Bone marrow (tissue), 2 donors: ENCODE measurements at regions not wholly inside any gene's neighbourhood (a gene's known extent, or its start where the extent isn't known, plus 50 kb on each side); places are given as distances from the start of the nearest gene placed in this dataset.

ENCODE experiments used
- DNase-seq, 2 donors: peaks; one replicate each; lab custom pipeline; 2025; lab: John Stamatoyannopoulos, UW

DNA sequence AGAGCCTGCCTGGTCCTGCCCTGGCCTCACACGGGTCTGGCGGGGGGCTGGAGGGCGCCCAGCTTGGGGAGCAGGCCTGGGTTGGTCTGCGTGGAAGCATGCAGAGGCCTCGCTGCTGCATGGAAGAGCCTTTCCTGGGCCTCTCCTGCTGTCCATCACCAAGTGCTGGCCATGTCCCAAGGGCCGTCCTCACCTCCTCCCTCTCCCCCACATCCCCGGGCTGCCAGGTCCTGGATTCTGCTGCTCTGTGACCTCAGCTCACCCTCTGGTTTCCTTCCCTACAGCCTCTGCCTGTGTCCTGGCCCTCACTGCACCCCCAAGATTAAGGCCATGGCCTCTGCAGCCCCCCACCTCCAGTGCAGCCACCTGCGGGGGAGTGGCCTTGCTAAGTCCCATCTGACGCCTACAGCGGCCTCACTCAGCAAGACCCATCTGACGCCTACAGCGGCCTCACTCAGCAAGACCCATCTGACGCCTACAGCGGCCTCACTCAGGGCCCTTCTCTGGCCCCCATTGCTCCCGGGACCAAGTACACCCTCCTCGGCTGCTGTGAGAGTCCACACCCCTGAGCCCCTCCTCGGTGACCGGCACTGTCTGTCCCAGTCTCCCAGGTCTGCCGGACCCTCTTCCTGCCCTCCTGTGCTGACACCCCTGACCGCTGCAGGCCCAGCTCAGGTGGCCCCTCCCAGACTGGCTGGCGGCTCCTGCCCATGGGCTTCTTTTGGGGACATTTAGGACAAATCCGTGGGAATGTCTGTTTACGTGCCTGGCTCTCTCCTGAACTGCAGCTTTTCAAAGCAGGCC, 119.5 kb upstream of the B3GAT1 start:
- no peak for DNase-seq

DNA sequence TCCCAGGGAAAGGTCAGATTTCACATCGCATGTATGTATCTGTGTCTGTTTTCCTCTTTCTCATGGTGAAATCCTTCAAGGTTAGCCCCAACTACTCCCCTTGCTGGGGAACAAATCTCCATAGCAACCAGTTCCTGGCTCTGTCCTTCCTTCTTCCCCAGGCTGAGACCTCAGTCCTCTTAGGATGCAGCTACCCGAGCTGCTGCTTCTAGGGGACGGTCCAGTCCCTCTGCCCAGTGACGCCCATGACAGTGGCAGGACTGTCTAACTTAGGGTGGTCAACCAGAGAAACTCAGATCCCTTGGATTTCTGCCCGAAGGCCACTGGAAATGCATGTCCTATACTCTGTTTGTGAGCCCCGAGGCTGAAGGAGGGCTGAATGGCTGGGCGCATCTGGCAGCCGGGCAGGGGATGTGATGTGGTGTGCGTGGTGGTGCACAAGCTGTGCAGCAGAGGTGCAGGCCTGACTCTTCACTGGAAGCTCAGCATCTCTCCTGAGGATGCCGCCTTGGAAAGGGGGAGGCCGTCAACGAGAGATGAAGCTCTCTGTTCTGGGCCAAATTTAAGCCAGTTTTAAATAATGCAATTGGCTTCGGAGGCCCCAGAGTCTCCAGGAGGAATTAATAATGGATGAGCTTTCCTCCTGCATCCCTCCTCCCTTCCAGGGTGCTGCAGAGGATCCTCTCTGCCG, 118.7 kb upstream of the B3GAT1 start:
- no peak for DNase-seq

DNA sequence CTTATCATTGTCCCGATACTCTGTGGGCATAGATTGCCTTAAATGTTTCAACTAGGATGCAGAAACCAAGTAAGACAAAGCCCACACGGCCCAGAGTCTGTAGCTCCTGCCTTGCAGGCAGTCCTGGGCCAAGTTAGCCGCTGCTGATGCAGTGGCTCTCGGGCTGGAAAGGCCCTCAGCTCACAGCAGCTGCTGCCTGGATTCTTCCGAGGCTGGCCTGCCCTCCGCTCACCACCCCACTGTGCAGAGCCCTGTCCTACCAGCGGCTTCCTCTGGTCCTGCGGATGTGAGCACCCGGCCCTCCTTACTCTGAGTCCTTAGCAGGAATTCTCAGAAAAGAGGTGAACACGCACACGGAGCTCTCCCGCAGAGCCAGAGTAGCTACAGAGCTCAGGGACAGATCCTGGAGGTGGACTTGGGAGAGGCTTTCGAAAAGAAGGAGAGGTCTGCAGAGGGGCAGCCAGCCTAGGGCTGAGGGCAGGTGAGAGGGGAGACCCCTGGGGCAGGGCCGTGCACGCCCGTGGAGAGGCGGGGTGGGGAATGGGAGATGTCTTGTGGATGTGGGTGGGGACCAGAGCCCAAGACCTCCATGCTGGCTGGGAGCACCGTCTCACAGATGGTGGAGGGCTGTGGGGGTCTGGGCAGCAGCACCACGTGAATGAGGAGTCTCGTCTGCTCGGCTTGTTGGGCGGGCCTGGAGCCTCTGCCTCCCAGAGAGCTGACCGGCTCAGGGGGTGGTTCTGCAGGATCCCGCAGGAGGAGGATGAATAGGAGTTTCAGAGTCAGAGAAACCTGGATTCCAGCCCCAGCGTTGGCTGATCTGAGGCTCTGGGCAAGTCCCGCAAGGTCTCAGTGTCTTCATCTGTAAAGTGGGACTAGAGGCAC, 117.4 kb upstream of the B3GAT1 start:
- no peak for DNase-seq

DNA sequence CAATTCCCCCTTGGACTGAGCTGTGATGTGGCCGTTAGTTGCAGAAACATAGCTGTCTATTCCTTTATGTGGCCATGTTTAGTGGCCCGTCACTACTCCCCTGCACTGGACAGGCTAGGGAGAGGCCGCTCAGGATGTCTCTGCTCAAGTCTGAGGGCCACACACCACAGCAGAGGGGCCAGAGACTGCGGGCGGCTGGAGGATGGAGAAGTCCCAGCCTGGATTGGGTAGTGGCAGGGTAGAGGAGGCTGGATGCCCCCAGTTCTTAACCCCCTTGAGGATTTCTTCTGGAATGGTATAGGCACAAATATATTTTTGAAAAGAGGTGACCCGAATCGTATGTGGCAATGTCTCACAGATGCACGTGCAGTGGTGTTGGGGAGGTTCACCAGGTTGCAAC, 116.4 kb upstream of the B3GAT1 start:
- DNase-seq: no peak

DNA sequence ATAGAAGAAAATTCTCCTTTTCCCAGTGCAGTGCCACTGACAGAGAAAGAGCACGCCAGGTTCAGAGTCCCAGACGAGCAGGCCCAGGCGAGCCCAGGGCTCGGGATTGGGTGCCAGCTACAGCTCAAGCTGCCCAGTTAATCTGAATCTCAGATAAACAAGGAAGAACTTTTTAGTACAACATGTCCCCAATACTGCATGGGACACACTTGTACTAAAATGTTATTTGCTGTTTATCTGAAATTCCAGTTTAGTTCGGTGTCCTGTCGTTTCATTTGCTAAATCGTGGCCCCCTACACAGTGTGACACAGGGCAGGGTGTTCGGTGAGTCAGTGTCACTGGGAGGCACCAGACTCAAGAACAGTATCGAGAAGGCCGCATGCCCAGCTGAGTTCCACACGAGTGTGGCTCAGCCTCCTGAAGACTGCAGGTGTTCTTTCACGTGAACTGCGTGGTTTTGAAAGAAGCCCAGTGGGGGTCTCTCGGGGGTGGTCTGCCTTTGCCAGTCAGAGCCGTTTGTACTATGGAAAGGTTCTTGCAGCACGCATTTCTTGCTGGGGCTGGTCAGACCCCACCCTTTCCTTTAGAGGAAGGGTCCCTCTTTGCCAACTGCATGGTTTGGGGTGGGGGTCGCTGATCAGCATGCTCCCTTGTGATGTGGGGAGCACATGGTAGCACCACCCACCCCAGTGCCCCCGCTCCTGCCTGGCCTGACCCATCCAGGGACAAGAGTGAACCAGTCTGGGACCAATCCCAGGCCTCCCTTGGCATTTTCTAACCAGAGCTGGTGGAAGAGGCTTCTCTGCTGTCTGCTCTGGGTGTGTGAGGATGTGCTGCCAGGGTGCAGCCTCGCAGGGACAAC, 115.6 kb upstream of the B3GAT1 start:
- DNase-seq: no peak

DNA sequence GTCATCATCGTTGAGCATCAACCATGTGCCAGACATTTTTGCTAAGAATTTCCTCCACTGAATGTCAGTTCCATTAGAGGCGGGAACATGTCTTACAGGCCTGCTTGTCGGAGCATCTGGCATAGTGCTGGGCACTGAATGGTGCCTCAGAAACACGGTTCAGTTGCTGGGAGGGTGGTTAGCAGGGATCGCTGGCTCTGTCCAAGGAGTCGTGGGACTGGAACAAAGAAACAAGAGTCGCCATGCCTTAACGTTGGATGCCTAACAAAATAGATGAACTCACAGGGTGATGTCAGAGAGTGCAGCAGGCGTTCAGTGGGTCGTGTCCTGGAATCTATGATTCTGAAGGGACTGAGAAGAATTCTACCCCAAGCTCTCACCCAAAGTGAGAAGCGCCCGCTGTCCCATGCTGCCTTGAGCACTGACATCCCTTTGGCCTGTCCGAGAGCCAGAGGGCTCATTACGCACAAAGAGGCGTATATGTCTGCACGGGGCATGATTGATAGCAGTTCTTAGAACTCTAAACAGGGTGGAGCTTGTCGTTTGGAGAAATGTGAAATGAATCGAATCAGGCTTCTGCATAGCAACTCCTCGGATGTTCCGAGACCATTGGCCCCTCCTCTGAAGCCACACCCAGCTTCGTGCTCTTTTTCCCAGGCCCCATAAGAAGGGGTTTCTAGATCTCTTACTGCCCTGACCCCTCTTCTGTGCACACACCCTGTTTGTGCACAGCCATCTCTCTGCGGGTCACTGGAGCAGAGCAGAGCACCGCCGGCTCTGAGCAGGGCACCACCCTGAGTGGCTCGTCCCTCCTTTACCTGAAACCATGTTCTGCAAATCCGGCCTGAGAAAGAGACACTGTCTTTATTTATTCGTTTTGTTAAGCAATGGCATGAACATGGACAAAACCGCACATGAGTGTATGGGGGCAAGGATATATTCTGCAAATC, 113.1 kb upstream of the B3GAT1 start:
- DNase-seq: no peak

DNA sequence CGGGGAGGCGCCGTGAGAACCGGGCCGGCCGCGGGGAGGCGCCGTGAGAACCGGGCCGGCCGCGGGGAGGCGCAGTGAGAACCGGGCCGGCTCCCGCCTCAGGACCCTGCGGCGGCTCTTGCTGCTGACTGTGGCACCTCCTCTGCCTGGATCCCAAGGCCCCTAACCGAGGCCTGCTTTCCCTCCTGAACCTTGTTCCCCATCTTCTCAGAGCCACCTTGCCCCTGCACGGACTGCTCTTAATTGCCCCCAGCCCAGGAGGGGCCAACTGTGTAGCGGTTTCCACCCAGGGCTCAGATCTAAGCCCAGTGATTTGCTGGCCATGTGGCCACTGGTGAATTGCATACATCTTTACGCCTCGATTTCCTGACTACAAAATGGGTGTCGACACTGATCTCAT, 112.2 kb upstream of the B3GAT1 start:
- no peak for DNase-seq

DNA sequence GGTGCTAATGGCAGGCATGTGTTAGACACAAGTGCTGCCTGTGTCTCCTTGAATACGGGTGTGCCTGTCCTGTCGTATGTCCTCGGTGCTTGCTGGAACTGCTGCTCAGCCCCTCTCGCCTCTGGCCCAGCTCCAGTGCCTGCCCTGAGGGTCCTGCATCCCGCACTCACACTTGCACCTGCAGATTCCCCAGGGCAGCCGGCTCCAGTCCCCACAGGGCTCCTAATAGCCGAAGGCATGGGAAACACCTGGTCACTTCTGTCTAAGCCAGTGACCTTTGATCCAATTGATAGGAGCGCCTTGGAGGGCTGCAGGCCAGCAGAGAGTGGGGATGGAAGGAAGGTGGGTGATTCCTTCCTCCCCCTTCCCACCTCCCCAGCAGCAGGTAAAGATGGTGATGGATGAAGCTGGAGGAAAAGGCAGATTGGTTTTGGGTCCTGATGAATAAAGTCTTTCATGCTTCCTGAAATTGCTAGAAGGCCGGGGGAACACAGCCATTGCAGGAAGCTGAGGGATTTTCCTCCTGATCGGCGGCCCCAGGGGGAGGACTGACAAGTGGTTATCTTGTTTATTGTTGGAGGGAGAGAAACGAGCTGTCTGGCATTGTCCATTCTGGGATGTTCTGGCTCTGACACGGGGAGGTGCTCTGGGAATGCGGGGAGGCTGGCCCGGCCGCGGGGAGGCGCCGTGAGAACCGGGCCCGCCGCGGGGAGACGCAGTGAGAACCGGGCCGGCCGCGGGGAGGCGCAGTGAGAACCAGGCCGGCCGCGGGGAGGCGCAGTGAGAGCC, 110.9 kb upstream of the B3GAT1 start:
- DNase-seq: no peak

DNA sequence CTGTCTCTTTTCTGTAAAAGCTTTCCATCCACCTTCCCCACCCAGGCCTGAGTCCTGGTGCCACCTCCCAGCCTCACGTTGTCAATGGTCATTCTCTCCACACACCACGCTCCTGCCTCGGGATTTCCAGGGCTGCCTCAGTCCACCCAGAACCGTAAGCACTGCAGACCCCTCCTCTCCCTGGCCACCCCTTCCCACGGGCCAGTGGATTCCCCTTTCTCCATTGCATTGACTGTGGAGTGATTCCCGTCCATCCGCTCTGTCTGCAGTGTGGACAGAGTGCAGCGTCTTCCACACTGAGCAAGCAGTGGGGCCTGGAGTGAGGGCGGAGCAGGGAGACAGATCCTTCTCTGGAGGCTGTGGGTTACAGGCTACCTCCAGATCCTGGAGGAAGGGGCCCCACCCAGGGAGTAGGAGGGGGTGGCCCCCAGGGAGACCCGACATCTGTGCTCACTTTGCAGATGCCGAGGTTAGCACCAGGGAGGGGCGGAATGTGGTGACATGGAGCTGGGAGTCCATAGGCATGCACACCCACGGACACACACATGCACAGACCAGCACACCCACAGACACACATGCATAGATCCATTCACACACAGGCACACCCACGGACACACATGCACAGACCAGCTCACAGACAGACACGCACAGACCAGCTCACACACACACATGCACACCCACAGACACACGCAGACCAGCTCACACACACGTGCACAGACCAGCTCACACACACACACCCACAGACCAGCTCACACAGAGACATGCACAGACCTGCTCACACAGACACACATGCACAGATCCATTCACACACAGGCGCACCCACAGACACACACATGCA, 109.6 kb upstream of the B3GAT1 start:
- no peak for DNase-seq

DNA sequence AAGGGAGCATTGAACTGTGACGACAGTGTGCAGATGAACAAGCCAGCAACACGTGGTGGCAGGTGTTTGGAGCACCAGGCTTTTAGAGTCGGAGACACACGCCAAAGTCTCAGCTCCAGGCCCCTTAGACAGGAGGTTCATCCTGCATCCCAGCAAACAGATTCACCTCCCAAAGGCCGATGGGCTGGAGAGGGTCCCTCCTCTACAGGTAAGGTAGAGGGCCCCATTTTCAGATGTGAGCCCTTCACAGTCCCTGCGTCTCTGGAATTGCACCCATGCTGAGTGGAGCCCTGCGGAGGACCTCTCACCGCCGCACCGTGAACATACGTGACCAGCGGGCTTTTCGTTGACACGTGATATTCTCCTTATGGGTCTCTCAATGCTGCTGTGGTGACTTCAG, 109.0 kb upstream of the B3GAT1 start:
- DNase-seq: no peak

DNA sequence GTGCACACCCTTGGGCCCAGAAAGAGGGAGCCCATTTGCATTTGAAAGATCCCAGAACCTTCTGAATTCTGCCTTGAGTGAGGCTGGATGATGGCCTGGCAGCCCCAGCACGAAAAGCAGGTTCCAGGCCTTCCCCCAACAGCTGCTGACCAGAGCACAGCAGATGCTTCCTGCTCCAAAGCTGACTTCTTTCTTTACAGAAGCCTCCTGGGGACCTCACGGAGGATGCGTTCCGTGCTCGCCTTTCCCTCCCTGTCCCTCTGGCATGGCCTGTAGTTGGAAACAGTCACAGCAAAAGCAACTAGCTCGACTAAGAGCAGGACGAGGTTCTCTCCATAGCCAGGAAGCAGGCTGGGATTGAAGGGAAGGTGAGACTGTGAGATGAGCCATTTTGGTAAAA, 107.7 kb upstream of the B3GAT1 start:
- no peak for DNase-seq

DNA sequence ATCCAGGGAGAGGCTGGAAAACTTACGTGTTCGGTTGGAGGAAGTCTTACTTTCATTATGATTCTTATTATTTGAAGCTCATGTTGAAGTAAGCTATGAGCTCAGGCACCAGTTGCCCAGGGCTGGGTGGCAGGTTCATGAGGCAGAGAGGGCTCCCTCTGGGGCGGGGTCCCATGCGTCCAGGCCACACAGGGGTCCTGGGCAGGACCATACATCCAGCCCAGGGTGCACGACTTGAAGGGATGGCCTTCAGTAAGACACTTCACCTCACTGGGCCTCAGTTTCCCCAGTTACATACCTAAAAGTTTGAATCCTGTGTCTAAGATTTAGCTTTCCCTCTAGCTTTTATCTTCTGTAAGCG, 107.3 kb upstream of the B3GAT1 start:
- DNase-seq: no peak

DNA sequence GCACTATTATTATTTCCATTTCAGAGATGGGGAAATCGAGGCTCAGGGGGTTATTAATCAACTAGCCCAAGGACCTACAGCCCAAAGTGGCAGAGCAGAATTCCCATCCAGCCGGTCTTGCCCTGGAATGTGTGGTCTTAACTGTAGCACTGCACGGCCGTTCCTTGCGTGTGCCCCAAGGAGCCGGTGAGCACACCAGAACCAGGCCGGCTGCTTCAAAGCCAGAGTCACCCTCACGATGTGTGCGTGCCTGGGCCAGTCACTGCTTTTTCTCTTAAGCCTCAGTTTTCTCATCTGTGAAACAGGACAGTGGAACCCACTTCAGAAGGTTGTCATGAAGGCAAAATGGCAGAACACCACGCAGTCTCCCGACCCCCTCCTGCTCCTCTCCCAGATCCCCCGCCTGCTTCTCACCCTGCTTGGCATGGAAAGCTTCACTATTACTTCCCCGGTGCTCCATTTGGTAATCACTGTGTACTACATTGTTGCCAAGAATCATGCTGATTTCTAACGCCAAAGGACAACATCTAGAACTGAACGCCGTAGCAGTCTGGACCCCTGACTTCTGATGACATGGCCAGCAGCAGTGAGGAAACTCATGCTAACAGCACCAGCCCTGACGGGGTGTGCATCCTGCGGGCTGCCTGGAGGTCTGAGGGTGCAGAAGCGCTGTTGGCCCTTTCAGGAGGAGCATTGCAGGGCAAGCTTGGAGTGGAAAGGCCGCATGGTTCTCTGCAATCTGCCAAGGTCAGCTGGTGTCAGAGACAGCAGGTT, 106.8 kb upstream of the B3GAT1 start:
- DNase-seq: no peak

DNA sequence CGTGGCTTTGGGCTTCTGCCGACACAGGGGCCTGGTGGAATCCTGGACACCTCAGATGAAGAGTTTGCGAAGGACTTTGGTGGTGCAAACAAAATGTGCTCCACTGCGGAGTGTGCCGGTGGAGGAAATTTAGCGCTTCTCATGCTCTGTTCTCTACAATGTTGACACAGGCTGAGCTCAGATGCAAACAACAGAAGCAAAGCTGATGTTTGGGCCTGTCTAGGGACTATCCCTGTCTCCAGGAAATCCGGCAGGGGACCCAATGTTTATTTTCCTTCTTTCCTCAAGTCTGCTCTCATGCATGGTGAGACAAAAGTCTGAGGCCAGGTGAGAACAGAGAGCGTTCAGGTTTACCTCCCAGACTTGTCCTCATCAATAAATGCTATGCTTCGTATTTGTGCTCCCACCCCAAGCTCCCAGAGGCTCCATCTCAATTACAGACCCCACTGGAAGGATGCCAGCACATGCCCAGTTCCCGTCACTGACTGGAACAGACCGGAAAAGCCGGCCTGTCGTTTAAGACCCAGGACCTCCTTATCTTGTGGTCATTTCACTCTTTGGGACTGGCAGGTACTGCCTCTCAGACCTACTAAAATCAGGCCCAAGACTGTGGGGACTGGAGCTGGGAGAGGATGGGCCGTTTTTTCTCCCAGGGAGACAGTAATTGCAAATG, 105.7 kb upstream of the B3GAT1 start:
- DNase-seq: no peak

DNA sequence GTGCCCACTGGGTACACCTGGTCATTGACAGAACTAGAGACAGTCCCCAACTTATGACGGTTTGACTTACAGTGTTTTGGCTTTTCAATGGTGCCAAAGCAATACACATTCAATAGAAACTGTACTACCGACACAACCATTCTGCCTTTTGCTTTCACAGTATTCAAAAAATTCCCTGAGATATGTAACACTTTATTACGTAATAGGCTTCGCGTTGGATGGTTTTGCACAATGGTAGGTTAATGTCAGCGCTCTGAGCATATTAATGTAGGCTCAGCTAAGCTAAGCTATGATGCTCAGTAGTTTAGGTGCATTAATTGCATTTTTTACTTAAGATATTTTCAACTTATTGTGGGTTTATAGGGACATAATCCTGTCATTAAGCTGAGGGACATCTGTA, 105.1 kb upstream of the B3GAT1 start:
- DNase-seq: no peak

DNA sequence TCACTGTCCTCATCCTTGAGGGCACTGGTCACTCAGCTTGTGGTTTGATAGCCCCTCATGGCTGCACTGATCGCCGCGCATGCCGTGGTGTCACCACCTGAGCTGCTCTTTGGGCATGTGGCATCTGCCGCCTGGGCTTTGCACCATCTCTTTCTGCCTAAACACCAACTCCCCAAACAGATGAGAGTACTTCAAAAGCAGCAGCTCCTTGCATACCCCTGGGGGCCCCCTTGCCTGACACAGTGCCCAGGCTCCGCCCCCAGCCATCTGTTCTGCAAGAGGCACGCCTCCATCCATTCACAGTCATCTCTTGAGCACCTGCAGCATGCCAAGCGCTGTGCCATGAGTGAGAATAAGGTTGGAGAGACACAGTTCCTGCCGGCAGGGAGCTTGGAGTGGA, 104.5 kb upstream of the B3GAT1 start:
- no peak for DNase-seq

DNA sequence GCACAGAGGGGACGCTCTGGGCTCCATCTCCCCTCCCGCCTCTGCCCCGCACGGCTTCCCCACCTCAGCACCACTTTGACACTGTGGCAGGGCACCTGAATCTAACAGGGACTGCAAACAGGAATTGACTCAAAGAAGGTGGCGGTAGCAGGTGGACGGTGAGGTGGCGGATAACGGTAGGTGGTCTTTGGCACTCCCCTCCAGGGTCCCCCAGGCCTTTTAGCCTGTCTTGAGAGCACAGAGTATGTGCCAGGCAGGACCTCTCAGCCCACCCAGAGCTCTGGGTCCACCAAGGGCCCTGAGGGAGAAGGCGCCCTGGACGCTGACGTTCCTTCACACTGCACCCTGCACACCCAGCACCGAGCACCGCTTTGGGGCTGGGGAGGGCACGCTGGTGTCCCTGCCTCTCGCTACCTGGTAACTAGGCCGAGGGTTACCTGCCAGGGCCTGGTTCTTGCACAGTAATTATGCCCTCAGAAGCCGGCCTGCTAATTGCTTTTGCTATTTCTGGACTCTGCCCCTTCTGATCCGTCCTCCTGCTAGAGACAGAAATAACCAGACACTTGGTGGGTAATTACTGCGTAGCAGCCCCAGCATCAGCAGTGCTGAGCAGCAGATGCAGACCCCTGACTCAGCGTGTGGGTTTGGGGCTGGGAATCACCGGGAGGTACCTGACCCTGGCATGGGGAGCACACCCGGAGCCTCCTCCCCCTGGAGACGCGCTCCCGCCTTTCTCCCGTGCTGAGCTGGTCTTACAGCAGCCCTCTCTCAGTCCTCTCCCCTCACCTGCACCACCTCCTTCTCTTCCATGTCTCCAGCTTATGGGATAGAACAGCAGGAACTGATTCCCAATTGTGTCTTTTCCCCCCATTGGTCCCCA, 103.3 kb upstream of the B3GAT1 start:
- DNase-seq: no peak
